T-cell (primary cell): ENCODE measurements at regions not wholly inside any gene's neighbourhood (a gene's known extent, or its start where the extent isn't known, plus 50 kb on each side); places are given as distances from the start of the nearest gene placed in this dataset.
"Not testable (repeated sequence)": the region's sequence is repeated elsewhere in the genome, so short reads cannot be mapped to it uniquely, and the experiment has no call there.

ENCODE experiments used
- ATAC-seq, 4 experiments: fragments of 200-7000 bp in 3 of 4; fragments of 150-1000 bp in 1 of 4; cut with Tn5 transposase; replicated peaks in 1 of 4; 1 replicate in 3 of 4; 2 replicates in 1 of 4; pipeline ENCODE4 v1.10.0; 2021; ENCODE audit warnings: moderate library complexity in 3 of 4, mild to moderate bottlenecking in 2 of 4, moderate number of reproducible peaks in 1 of 4
- CTCF ChIA-PET, 2 donors: fragments of 300-600 bp; sonication (Branson Sonifier 250); formaldehyde crosslinking; loops; one replicate each; lab custom pipeline; 2022; ENCODE audit warnings: antibody characterized with exemption in 2 of 2; lab: Charles Lee
- POLR2A ChIA-PET, 2 donors: fragments of 300-600 bp; sonication (Branson Sonifier 250); formaldehyde crosslinking; loops; one replicate each; lab custom pipeline; 2022; ENCODE audit warnings: antibody characterized with exemption in 2 of 2; lab: Charles Lee
- DNase-seq, 35 experiments: peaks; one replicate each; pipeline versions ENCODE4 v3.0.0 to v3.0.0-alpha.2; 2013 to 2023
- H3K27ac ChIP-seq: one replicate; pipeline ENCODE4 v1.5.1; 2013; ENCODE audit warnings: low read length
- H3K27me3 ChIP-seq, 2 experiments: replicated peaks in 1 of 2; 1 replicate in 1 of 2; 2 replicates in 1 of 2; pipeline versions ENCODE4 v1.6.1 to v1.7.0; 2013; ENCODE audit warnings: low read length in 1 of 2, mixed read lengths in 1 of 2; ENCODE audit not compliant: control insufficient read depth in 2 of 2, insufficient read depth in 2 of 2; ENCODE audit errors: extremely low read depth in 1 of 2
- H3K36me3 ChIP-seq, 2 donors: 1 replicate in 1 of 2; 2 replicates in 1 of 2; pipeline versions ENCODE4 v1.6.1 to v1.7.0; 2013; ENCODE audit warnings: low read length in 1 of 2; ENCODE audit not compliant: control insufficient read depth in 2 of 2, insufficient read depth in 1 of 2; ENCODE audit errors: extremely low read depth in 1 of 2
- H3K4me1 ChIP-seq, 2 experiments: 1 replicate in 1 of 2; 2 replicates in 1 of 2; pipeline versions ENCODE4 v1.6.1 to v1.7.0; 2013; ENCODE audit warnings: low read length in 2 of 2, mixed read lengths in 1 of 2; ENCODE audit not compliant: insufficient read depth in 2 of 2, control insufficient read depth in 1 of 2; ENCODE audit errors: extremely low read depth in 1 of 2
- H3K4me3 ChIP-seq, 2 donors: 1 replicate in 1 of 2; 2 replicates in 1 of 2; pipeline versions ENCODE4 v1.5.1 to v1.7.0; 2013; ENCODE audit warnings: mild to moderate bottlenecking in 2 of 2, low read length in 1 of 2, moderate library complexity in 1 of 2; ENCODE audit not compliant: control insufficient read depth in 1 of 2; ENCODE audit errors: extremely low read depth in 1 of 2
- H3K9me3 ChIP-seq: 2 replicates; pipeline ENCODE4 v1.7.0; 2013
- H3K27ac Mint-ChIP-seq, 2 donors: one replicate each; pipeline ENCODE4 v1.8.0; 2020 to 2021; ENCODE audit warnings: mild to moderate bottlenecking in 2 of 2, mixed read lengths in 2 of 2
- H3K27me3 Mint-ChIP-seq, 2 donors: one replicate each; pipeline ENCODE4 v1.8.0; 2021 to 2022; ENCODE audit warnings: mixed read lengths in 2 of 2
- H3K36me3 Mint-ChIP-seq: one replicate; pipeline ENCODE4 v1.8.0; 2021; ENCODE audit warnings: mixed read lengths
- H3K4me1 Mint-ChIP-seq, 3 donors: one replicate each; pipeline ENCODE4 v1.8.0; 2020 to 2022; ENCODE audit warnings: mixed read lengths in 3 of 3, mild to moderate bottlenecking in 1 of 3
- H3K4me3 Mint-ChIP-seq, 3 donors: one replicate each; pipeline ENCODE4 v1.8.0; 2020 to 2022; ENCODE audit warnings: mild to moderate bottlenecking in 3 of 3, mixed read lengths in 3 of 3, moderate library complexity in 3 of 3
- H3K9me3 Mint-ChIP-seq, 3 donors: one replicate each; pipeline ENCODE4 v1.8.0; 2020 to 2022; ENCODE audit warnings: mixed read lengths in 3 of 3
- whole genome bisulfite sequencing: methylation state at CpG from one replicate; pipeline ENCODE4 v1.1.5; 2013; ENCODE audit warnings: missing lambda C conversion rate; ENCODE audit not compliant: insufficient coverage; 5-methylcytosine and 5-hydroxymethylcytosine counted together

DNA sequence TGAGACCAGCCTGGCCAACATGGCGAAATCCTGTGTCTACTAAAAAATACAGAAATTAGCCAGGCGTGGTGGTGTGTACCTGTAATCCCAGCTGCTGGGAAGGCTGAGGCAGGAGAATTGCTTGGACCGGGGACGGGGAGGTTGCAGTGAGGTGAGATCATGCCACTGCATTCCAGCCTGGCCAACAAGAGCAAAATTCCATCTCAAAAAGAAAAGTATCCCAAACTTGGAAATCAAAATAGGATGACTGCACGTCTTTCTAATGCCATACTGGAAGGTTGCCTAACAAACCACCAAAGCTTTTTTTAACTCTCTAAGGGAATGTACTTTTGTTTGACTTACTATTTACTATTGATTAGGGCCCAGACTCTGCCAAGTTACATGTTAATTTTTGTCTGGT lies 79.6 kb upstream of the PRSS12 start:
- CTCF ChIA-PET, ATAC-seq, H3K27ac ChIP-seq, H3K36me3 ChIP-seq, H3K9me3 Mint-ChIP-seq, H3K4me3 ChIP-seq, DNase-seq, H3K9me3 ChIP-seq, H3K4me1 ChIP-seq, H3K27ac Mint-ChIP-seq, H3K36me3 Mint-ChIP-seq, H3K27me3 ChIP-seq, H3K4me3 Mint-ChIP-seq, H3K27me3 Mint-ChIP-seq, POLR2A ChIA-PET, H3K4me1 Mint-ChIP-seq: not testable (repeated sequence)
- no CpG with 5 or more reads among the region's 5 CpGs for WGBS

DNA sequence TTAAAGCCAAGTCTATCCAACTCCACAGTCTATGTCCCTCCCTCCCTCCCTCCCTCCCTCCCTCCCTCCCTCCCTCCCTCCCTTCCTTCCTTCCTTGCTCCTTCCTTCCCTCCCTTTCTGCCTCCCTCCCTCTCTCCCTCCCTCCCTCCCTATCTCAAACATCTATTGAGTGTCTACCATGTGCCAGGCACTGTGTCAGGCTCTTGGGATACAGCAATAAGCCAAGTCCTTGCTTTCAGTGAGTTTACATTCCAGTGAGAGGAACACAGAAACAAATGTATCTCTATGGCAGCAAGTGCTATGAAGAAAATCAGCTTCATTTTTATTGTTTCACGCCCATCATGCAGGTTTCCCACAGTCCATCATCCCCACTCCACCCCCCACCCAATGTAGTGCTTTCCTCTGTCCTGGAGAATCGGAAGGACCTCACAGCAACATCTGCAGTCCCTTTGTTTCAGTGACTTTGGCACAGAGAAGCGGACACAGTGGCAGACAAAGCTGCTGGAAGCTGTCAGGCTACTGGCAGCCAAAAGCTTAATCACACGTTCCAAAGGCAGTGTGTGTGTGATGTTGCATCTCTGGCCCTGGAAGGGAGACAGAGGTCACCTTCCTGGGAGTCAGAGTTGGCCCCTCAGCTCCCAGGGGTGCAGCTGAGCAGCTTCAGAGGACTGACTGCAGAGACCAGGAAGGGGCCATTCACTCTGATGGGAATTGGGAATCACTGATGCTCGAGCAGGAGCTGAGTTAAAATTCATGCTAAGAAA lies 81.0 kb upstream of the PRSS12 start:
- POLR2A ChIA-PET, H3K27me3 ChIP-seq, H3K27ac ChIP-seq, H3K4me1 Mint-ChIP-seq, H3K4me1 ChIP-seq, H3K4me3 Mint-ChIP-seq, DNase-seq, H3K27ac Mint-ChIP-seq, H3K4me3 ChIP-seq, H3K9me3 ChIP-seq, H3K36me3 ChIP-seq, H3K36me3 Mint-ChIP-seq, H3K9me3 Mint-ChIP-seq, ATAC-seq, CTCF ChIA-PET, H3K27me3 Mint-ChIP-seq: not testable (repeated sequence)
- WGBS = no CpG with 5 or more reads among the region's 5 CpGs

DNA sequence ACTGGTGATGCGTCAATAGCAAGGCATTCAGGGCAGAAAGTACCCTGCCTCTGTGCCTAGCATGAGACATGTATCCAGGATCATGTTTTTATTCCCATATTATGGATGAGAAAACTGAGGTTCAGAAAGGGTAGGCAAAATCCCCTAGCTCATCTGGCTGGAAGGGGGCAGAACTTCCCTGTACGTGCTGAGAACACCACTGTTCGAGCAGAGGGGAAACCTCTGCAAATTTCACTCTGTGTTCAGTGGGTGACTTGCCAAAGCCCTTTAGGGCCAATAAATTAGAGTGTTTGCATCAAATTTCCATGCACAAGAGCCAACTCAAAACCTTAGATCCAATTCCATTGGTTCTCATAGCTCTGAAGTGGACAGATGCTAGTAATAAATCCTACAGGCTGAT lies 82.6 kb upstream of the PRSS12 start:
- H3K27ac Mint-ChIP-seq, DNase-seq, H3K9me3 ChIP-seq, H3K4me1 ChIP-seq, H3K36me3 Mint-ChIP-seq, CTCF ChIA-PET, H3K27me3 ChIP-seq, H3K36me3 ChIP-seq, H3K9me3 Mint-ChIP-seq, H3K27me3 Mint-ChIP-seq, H3K4me1 Mint-ChIP-seq, POLR2A ChIA-PET, H3K27ac ChIP-seq, H3K4me3 Mint-ChIP-seq, H3K4me3 ChIP-seq, ATAC-seq: not testable (repeated sequence)
- no CpG with 5 or more reads among the region's 3 CpGs for WGBS

DNA sequence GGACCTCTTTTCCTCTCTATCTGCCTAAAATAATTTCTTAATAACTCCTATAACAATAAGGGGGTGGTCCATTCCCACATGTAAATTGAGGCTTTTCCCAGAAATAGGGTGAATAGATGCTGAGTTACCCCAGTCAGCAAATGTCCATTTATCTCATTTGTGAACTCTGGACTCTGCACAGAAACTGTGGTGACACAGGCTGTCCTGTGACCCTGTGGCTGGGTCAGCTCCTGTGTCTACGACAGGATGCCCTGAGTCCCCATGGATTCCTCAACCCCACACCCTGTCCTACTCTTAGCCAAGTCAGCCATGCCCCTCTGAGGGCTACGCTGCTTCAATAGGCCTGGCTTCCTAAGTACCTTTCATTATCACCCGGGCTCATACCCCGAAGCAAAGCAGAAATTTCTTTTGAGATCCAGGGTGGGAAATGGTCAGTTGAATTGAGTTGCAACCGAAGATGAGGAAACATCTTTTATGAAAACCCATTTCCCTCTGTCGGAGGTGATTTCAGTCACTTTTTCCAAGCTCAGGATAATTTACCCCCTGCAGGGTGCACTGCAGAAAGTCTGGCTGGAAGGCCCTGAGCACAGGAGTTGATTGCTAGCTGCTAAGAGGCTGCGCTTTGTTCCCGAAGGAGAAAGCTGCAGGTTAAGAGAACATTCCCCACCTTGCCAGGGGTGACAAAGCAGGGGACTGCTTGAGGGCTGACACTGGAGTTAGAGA lies 89.5 kb upstream of the PRSS12 start:
- H3K9me3 ChIP-seq, H3K4me1 Mint-ChIP-seq, CTCF ChIA-PET, H3K27ac Mint-ChIP-seq, H3K27ac ChIP-seq, H3K27me3 Mint-ChIP-seq, H3K36me3 Mint-ChIP-seq, H3K9me3 Mint-ChIP-seq, POLR2A ChIA-PET, H3K4me1 ChIP-seq, H3K36me3 ChIP-seq, H3K4me3 Mint-ChIP-seq, DNase-seq, H3K27me3 ChIP-seq, ATAC-seq, H3K4me3 ChIP-seq: not testable (repeated sequence)
- no CpG with 5 or more reads among the region's 8 CpGs for WGBS

DNA sequence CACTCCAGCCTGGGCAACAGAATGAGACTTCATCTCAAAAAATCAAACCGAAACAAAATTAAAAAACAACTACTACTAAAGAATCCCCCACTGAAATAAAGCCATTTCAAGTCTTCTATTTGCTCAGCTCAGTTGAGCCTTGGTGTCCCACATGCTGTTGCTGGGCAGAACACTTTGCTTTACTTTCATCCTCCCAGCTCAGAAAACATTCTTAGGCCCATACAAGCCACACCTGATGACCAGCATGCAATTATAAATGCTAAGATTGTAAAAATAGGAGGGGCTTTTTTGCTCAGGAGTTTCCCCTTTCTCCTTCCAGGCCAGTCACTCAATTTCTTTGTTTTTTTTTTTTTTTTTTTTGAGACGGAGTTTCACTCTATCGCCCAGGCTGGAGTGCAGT lies 94.6 kb upstream of the PRSS12 start:
- H3K4me1 Mint-ChIP-seq, DNase-seq, H3K27me3 ChIP-seq, ATAC-seq, H3K9me3 Mint-ChIP-seq, H3K4me3 Mint-ChIP-seq, POLR2A ChIA-PET, CTCF ChIA-PET, H3K36me3 ChIP-seq, H3K4me1 ChIP-seq, H3K9me3 ChIP-seq, H3K4me3 ChIP-seq, H3K27ac Mint-ChIP-seq, H3K27ac ChIP-seq, H3K27me3 Mint-ChIP-seq, H3K36me3 Mint-ChIP-seq: not testable (repeated sequence)
- WGBS = 75% methylated on average over 1 of the region's 3 CpGs

DNA sequence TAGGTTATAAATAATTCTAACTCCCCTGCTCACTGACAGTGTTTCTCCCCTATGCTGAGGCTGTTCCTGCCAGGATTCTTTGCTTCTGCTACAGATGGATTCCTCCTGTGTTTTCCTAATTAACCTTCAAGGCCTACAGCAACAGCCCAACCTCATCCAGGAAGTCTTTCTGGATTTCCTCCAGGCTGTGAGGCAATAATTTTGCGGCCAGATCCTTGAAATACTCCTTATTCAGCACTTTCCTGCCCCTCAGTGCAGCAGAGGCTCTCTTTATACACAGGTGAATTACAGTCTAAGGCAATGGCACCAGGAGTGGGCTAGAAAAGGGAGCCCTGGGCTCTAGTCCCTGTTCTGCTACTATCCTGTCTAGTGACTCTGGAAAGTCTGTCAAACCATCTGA lies 102.1 kb upstream of the PRSS12 start:
- POLR2A ChIA-PET, H3K27me3 ChIP-seq, DNase-seq, H3K27ac Mint-ChIP-seq, ATAC-seq, H3K36me3 ChIP-seq, H3K36me3 Mint-ChIP-seq, H3K27me3 Mint-ChIP-seq, H3K9me3 Mint-ChIP-seq, H3K4me1 ChIP-seq, H3K9me3 ChIP-seq, H3K4me3 ChIP-seq, CTCF ChIA-PET, H3K4me3 Mint-ChIP-seq, H3K27ac ChIP-seq, H3K4me1 Mint-ChIP-seq: not testable (repeated sequence)
- no CpG with 5 or more reads among the region's 1 CpG for WGBS
